Mesenchymal stem cell (in vitro differentiated cells and primary cell): ENCODE measurements at regions not wholly inside any gene's neighbourhood (a gene's known extent, or its start where the extent isn't known, plus 50 kb on each side); places are given as distances from the start of the nearest gene placed in this dataset.

Source experiments
- DNase-seq: peaks from one replicate; pipeline ENCODE4 v3.0.0-alpha.2; 2013
- H2AFZ ChIP-seq: one replicate; pipeline ENCODE4 v1.6.1; 2013; ENCODE audit warnings: low read depth, mild to moderate bottlenecking, control low read depth, inconsistent platforms, low read length, moderate library complexity
- H2AK5ac ChIP-seq: 2 replicates; pipeline ENCODE4 v1.6.1; 2013; ENCODE audit warnings: low read length, moderate library complexity, mild to moderate bottlenecking, inconsistent platforms; ENCODE audit not compliant: severe bottlenecking
- H2BK120ac ChIP-seq: one replicate; pipeline ENCODE4 v1.6.1; 2013; ENCODE audit warnings: low read depth, mild to moderate bottlenecking, inconsistent platforms, low read length, moderate library complexity
- H2BK12ac ChIP-seq, 2 experiments: one replicate each; pipeline ENCODE4 v1.6.1; 2013; ENCODE audit warnings: inconsistent platforms in 2 of 2, low read length in 2 of 2, mild to moderate bottlenecking in 2 of 2, moderate library complexity in 2 of 2, control low read depth in 1 of 2
- H2BK15ac ChIP-seq: one replicate; pipeline ENCODE4 v1.6.1; 2013; ENCODE audit warnings: mild to moderate bottlenecking, low read depth, inconsistent platforms; ENCODE audit not compliant: poor library complexity, severe bottlenecking
- H2BK5ac ChIP-seq: 2 replicates; pipeline ENCODE4 v1.6.1; 2013; ENCODE audit warnings: low read depth, mild to moderate bottlenecking, low read length, control low read depth, inconsistent platforms; ENCODE audit not compliant: poor library complexity, severe bottlenecking
- H3K14ac ChIP-seq, 2 experiments: one replicate each; pipeline ENCODE4 v1.6.1; 2013; ENCODE audit warnings: inconsistent platforms in 2 of 2, low read length in 2 of 2, control low read depth in 1 of 2, mild to moderate bottlenecking in 1 of 2, moderate library complexity in 1 of 2
- H3K18ac ChIP-seq, 2 experiments: one replicate each; pipeline ENCODE4 v1.6.1; 2013; ENCODE audit warnings: inconsistent platforms in 2 of 2, low read length in 2 of 2, control low read depth in 1 of 2, low read depth in 1 of 2, mild to moderate bottlenecking in 1 of 2
- H3K23ac ChIP-seq, 2 experiments: one replicate each; pipeline ENCODE4 v1.6.1; 2013; ENCODE audit warnings: inconsistent platforms in 2 of 2, low read length in 2 of 2, mild to moderate bottlenecking in 2 of 2, moderate library complexity in 2 of 2, control low read depth in 1 of 2
- H3K27ac ChIP-seq: 2 replicates; pipeline ENCODE4 v1.5.1; 2013; ENCODE audit warnings: mild to moderate bottlenecking, moderate library complexity, low read length, control low read depth, inconsistent platforms; ENCODE audit not compliant: poor library complexity, severe bottlenecking
- H3K27me3 ChIP-seq, 2 experiments: 2 replicates each; pipeline versions ENCODE4 v1.6.1 to v1.7.0; 2013; ENCODE audit warnings: low read length in 2 of 2, mild to moderate bottlenecking in 2 of 2, moderate library complexity in 2 of 2, control low read depth in 1 of 2, inconsistent platforms in 1 of 2; ENCODE audit not compliant: control insufficient read depth in 1 of 2, insufficient read depth in 1 of 2
- H3K36me3 ChIP-seq, 2 experiments: 2 replicates each; pipeline versions ENCODE4 v1.6.1 to v1.7.0; 2013; ENCODE audit warnings: low read length in 2 of 2, control low read depth in 1 of 2, inconsistent platforms in 1 of 2, low read depth in 1 of 2, mild to moderate bottlenecking in 1 of 2; ENCODE audit not compliant: insufficient read depth in 2 of 2, control insufficient read depth in 1 of 2
- H3K4ac ChIP-seq, 2 experiments: one replicate each; pipeline ENCODE4 v1.6.1; 2013; ENCODE audit warnings: inconsistent platforms in 2 of 2, low read length in 2 of 2, mild to moderate bottlenecking in 2 of 2, moderate library complexity in 2 of 2, control low read depth in 1 of 2, low read depth in 1 of 2
- H3K4me1 ChIP-seq: 2 replicates; pipeline ENCODE4 v1.6.1; 2013; ENCODE audit warnings: low read depth, low read length, control low read depth; ENCODE audit not compliant: control insufficient read depth, insufficient read depth
- H3K4me2 ChIP-seq: 2 replicates; pipeline ENCODE4 v1.6.1; 2013; ENCODE audit warnings: low read length, mild to moderate bottlenecking, inconsistent platforms; ENCODE audit not compliant: poor library complexity, severe bottlenecking
- H3K4me3 ChIP-seq, 2 experiments: 2 replicates each; pipeline versions ENCODE4 v1.5.1 to v1.7.0; 2013; ENCODE audit warnings: low read length in 2 of 2, mild to moderate bottlenecking in 2 of 2, control low read depth in 1 of 2, low read depth in 1 of 2; ENCODE audit not compliant: insufficient read depth in 1 of 2
- H3K79me1 ChIP-seq: replicated peaks from 2 replicates; pipeline ENCODE4 v1.6.1; 2013; ENCODE audit warnings: mild to moderate bottlenecking, control low read depth, low read length, inconsistent platforms; ENCODE audit not compliant: poor library complexity, severe bottlenecking
- H3K9ac ChIP-seq: 2 replicates; pipeline ENCODE4 v1.7.0; 2013; ENCODE audit warnings: mild to moderate bottlenecking, low read length, moderate library complexity
- H3K9me3 ChIP-seq: 2 replicates; pipeline ENCODE4 v1.7.0; 2013; ENCODE audit warnings: mild to moderate bottlenecking, low read length; ENCODE audit not compliant: control insufficient read depth
- H4K8ac ChIP-seq: one replicate; pipeline ENCODE4 v1.6.1; 2013; ENCODE audit warnings: inconsistent platforms, mild to moderate bottlenecking, low read length, moderate library complexity
- H4K91ac ChIP-seq: one replicate; pipeline ENCODE4 v1.6.1; 2013; ENCODE audit warnings: mild to moderate bottlenecking, low read length, inconsistent platforms
- WGBS: methylation state at CpG from one replicate; pipeline ENCODE4 v1.1.7; 2013; ENCODE audit warnings: mixed read lengths; 5-methylcytosine and 5-hydroxymethylcytosine counted together

GRCh38 chr6:21398741-21399325 lies 194.7 kb upstream of the SOX4 start:
- Histone ChIP-seq H2BK12ac (no peak overlapping the region), H2AK5ac (no peak overlapping the region), H3K9ac (no peak overlapping the region), H4K91ac (no peak overlapping the region), H2BK15ac (no peak overlapping the region), H4K8ac (no peak overlapping the region), H3K4me3 (no peak overlapping the region), H3K14ac (no peak overlapping the region), H3K79me1 (no peaks in the 10 kb centered on the region), H3K9me3 (no peaks in the 10 kb centered on the region), H3K4me1 (peaks cover 4% of the 10 kb centered on the region), H3K18ac (no peak overlapping the region), H3K23ac (no peak overlapping the region), H3K27me3 (no peaks in the 10 kb centered on the region), H3K4ac (no peak overlapping the region), H3K36me3 (no peaks in the 10 kb centered on the region), H3K4me2 (no peak overlapping the region), H3K27ac (no peak overlapping the region), H2BK120ac (no peak overlapping the region), H2AFZ (no peak overlapping the region), H2BK5ac (no peak overlapping the region)
- no peak for DNase-seq
- 80% methylated on average over 10 of the region's 10 CpGs for WGBS

DNA sequence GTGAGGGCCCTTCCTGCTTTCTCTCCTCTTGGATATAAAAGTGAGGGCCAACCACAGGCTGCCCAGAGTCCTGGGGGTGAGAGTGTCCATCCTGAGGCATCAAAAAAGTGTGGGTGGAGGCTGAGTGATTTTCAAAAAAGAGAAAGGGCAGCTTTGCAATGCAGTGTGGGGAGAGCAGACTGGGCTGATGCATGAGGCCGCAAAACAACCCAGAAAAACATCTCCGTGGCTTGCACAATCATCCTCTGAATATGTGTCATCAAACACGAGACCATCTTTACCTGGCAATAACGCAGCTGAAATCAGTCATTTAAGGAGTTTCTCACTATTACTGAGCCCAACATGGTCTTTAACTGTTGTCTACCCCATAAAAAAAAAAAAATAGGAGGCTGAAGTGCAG lies 191.2 kb upstream of the SOX4 start:
- no peak overlapping the region for H3K27ac ChIP-seq
- no peak overlapping the region for H3K23ac ChIP-seq
- H3K36me3 ChIP-seq = no peaks in the 10 kb centered on the region
- no peak for DNase-seq
- H3K14ac ChIP-seq = no peak overlapping the region
- H3K4me1 ChIP-seq = peaks cover under 1% of the 10 kb centered on the region
- no peak overlapping the region for H3K18ac ChIP-seq
- H2BK5ac ChIP-seq = no peak overlapping the region
- H2BK12ac ChIP-seq = no peak overlapping the region
- no peak overlapping the region for H4K8ac ChIP-seq
- no peak overlapping the region for H2BK120ac ChIP-seq
- no peak overlapping the region for H3K4me2 ChIP-seq
- H3K27me3 ChIP-seq = no peaks in the 10 kb centered on the region
- 79% methylated on average over 4 of the region's 4 CpGs for WGBS
- H3K9me3 ChIP-seq = no peaks in the 10 kb centered on the region
- H2AK5ac ChIP-seq = no peak overlapping the region
- H3K79me1 ChIP-seq = no peaks in the 10 kb centered on the region
- H3K4me3 ChIP-seq = no peak overlapping the region
- no peak overlapping the region for H4K91ac ChIP-seq
- no peak overlapping the region for H2BK15ac ChIP-seq
- H2AFZ ChIP-seq = no peak overlapping the region
- no peak overlapping the region for H3K4ac ChIP-seq
- peak overlapping the region; percentile 68 for H3K9ac ChIP-seq

GRCh38 chr6:21404577-21404976 lies 189.0 kb upstream of the SOX4 start:
- 100% methylated on average over 1 of the region's 2 CpGs for WGBS
- H3K27me3 ChIP-seq = no peaks in the 10 kb centered on the region

DNA sequence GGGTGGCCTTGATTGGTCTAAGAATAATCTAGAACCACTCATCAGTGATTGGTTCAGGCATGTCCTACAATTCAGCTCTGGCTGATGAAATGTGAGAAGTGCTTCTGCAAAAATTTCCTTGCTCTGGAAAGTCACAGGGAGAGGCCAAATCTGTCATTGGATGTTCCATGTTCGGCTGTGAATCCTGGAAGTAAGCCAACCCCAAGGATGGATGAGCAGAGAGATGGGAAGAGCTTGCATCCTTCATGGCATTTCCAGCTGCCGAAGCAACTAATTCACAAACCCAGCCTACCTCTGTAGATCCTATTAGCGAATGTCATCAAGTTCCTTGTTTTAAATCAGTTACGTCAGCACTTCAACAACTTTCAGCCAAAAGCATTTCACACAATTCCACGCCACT lies 187.2 kb upstream of the SOX4 start:
- H3K9ac ChIP-seq = no peak overlapping the region
- H2AFZ ChIP-seq = no peak overlapping the region
- no peak overlapping the region for H3K4me2 ChIP-seq
- H3K36me3 ChIP-seq = no peaks in the 10 kb centered on the region
- no peaks in the 10 kb centered on the region for H3K79me1 ChIP-seq
- H2BK5ac ChIP-seq = no peak overlapping the region
- H3K9me3 ChIP-seq = no peaks in the 10 kb centered on the region
- no peak overlapping the region for H3K18ac ChIP-seq
- no peak overlapping the region for H3K4me3 ChIP-seq
- no peak overlapping the region for H2BK120ac ChIP-seq
- H2BK12ac ChIP-seq = no peak overlapping the region
- H4K8ac ChIP-seq = no peak overlapping the region
- no peak overlapping the region for H3K27ac ChIP-seq
- no peaks in the 10 kb centered on the region for H3K4me1 ChIP-seq
- H3K4ac ChIP-seq = no peak overlapping the region
- H3K14ac ChIP-seq = no peak overlapping the region
- H4K91ac ChIP-seq = no peak overlapping the region
- WGBS = 92% methylated on average over 5 of the region's 5 CpGs
- H3K23ac ChIP-seq = no peak overlapping the region
- H3K27me3 ChIP-seq = no peaks in the 10 kb centered on the region
- no peak overlapping the region for H2BK15ac ChIP-seq
- no peak overlapping the region for H2AK5ac ChIP-seq
- no peak for DNase-seq

More at GRCh38 chr6:21404577-21404976, 189.0 kb upstream of the SOX4 start:
- Histone ChIP-seq H3K4me2 (no peak overlapping the region), H2BK120ac (no peak overlapping the region), H3K4ac (no peak overlapping the region), H3K36me3 (no peaks in the 10 kb centered on the region), H3K4me3 (no peak overlapping the region), H3K9me3 (no peaks in the 10 kb centered on the region), H3K23ac (no peak overlapping the region), H3K27ac (no peak overlapping the region), H2BK5ac (no peak overlapping the region), H3K9ac (no peak overlapping the region), H2AK5ac (no peak overlapping the region), H4K8ac (no peak overlapping the region), H2AFZ (no peak overlapping the region), H3K4me1 (no peaks in the 10 kb centered on the region), H3K18ac (no peak overlapping the region), H3K79me1 (no peaks in the 10 kb centered on the region), H2BK15ac (no peak overlapping the region), H4K91ac (no peak overlapping the region), H3K14ac (no peak overlapping the region), H2BK12ac (no peak overlapping the region)
- no peak for DNase-seq
